ENCODE measurements at regions not wholly inside any gene's neighbourhood (a gene's known extent, or its start where the extent isn't known, plus 50 kb on each side); places are given as distances from the start of the nearest gene placed in this dataset.

GRCh38 chr12:33277376-33277775 lies 162.2 kb downstream of the SYT10 start:
- no peak for TF ChIP-seq CTCF (IDR thresholded peaks at IDR 0.05; ENCODE audit: low read depth, low read length, poor library complexity, severe bottlenecking)
- TF ChIP-seq EZH2phosphoT487 (IDR thresholded peaks at IDR 0.05; ENCODE audit: borderline replicate concordance, low read length), result no peak
